Testis (tissue), 2 donors: ENCODE measurements at regions not wholly inside any gene's neighbourhood (a gene's known extent, or its start where the extent isn't known, plus 50 kb on each side); places are given as distances from the start of the nearest gene placed in this dataset.

Experiments used
- CTCF ChIP-seq, 3 experiments: fragments of 450-650 bp in 2 of 3; fragments of 200-600 bp in 1 of 3; sonication (generic) in 1 of 3; IDR thresholded peaks; one replicate each; pipeline ENCODE4 v1.5.1; 2016 to 2019; ENCODE audit warnings: antibody characterized with exemption in 3 of 3, mild to moderate bottlenecking in 2 of 3, moderate library complexity in 1 of 3
- POLR2A ChIP-seq: fragments of 450-650 bp; IDR thresholded peaks from one replicate; pipeline ENCODE4 v1.6.1; 2017; ENCODE audit warnings: antibody characterized with exemption, mild to moderate bottlenecking, moderate library complexity

DNA sequence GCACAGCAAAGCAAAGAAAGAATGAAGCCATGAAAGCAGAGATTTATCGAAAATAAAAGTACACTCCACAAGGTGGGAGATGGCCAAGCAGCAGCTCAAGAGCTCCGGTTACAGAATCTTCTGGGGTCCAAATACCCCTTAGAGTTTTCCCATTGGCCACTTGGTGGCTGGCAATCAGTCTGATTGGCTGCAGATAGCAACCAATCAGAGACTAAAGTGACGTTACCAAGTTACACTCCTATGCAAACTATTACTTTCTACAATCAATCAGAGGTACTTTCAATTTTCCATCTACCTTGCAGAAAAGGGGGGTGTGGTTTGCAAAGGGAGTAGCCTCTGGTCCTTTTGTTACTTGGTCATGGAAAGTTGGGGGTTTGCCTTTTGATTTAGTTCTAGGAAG is 58.0 kb upstream of the AUTS2 start:
- TF ChIP-seq CTCF (IDR thresholded peaks at IDR 0.05) = no peak
- no peak for TF ChIP-seq POLR2A
